NCI-H82 (cell line): ENCODE measurements at regions not wholly inside any gene's neighbourhood (a gene's known extent, or its start where the extent isn't known, plus 50 kb on each side); places are given as distances from the start of the nearest gene placed in this dataset.

Experiments used
- DNase-seq: peaks from one replicate; lab custom pipeline; 2025; lab: John Stamatoyannopoulos, UW

- peak; percentile 44 for DNase-seq
Observed at GRCh38 chr2:46813020-46813415, 102.6 kb downstream of the MCFD2 start.
